ENCODE measurements at regions not wholly inside any gene's neighbourhood (a gene's known extent, or its start where the extent isn't known, plus 50 kb on each side); places are given as distances from the start of the nearest gene placed in this dataset.
"Not testable (repeated sequence)": the region's sequence is repeated elsewhere in the genome, so short reads cannot be mapped to it uniquely, and the experiment has no call there.

- ATAC-seq: no peak
- no peaks in the 10 kb centered on the region for H3K4me1 Mint-ChIP-seq
- no peak overlapping the region for H3K4me3 Mint-ChIP-seq
- no peak for DNase-seq
- H3K9me3 Mint-ChIP-seq (ENCODE audit: low read depth): peaks cover 2% of the 10 kb centered on the region
- no peak overlapping the region for H3K27ac Mint-ChIP-seq
- intact Hi-C loops (cut with DNase I, micrococcal nuclease): no loop called here
- ChIA-PET CTCF (no interaction called here), POLR2A (no interaction called here)
- H3K36me3 Mint-ChIP-seq (ENCODE audit: low read depth): no peaks in the 10 kb centered on the region
- no peaks in the 10 kb centered on the region for H3K27me3 Mint-ChIP-seq
Measured at GRCh38 chr6:9233226-9233625, 797.9 kb upstream of the SLC35B3 start.

- intact Hi-C loops (cut with DNase I, micrococcal nuclease): no loop called here
- Mint-ChIP-seq H3K27me3 (peaks cover 8% of the 10 kb centered on the region), H3K4me1 (no peaks in the 10 kb centered on the region), H3K36me3 (ENCODE audit: low read depth) (no peaks in the 10 kb centered on the region), H3K9me3 (ENCODE audit: low read depth) (peaks cover 4% of the 10 kb centered on the region), H3K4me3 (no peak overlapping the region), H3K27ac (no peak overlapping the region)
- no peak for ATAC-seq
- ChIA-PET POLR2A (no interaction called here), CTCF (no interaction called here)
- DNase-seq: no peak
Measured at GRCh38 chr6:9225441-9225871, 790.1 kb upstream of the SLC35B3 start.

GRCh38 chr6:9224539-9224938, 789.2 kb upstream of the SLC35B3 start:
- POLR2A ChIA-PET: no interaction called here
- no peak for ATAC-seq
- intact Hi-C loops (cut with DNase I, micrococcal nuclease): no loop called here
- DNase-seq: no peak
- CTCF ChIA-PET: interaction anchor here (0.6 kb wide), 1 partner anchor 102 kb away, joined by 3 read pairs; no protein-coding TSS in a partner anchor
- Mint-ChIP-seq H3K27ac (no peak overlapping the region), H3K27me3 (peaks cover 8% of the 10 kb centered on the region), H3K9me3 (ENCODE audit: low read depth) (peaks cover 4% of the 10 kb centered on the region), H3K4me1 (no peaks in the 10 kb centered on the region), H3K4me3 (no peak overlapping the region), H3K36me3 (ENCODE audit: low read depth) (no peaks in the 10 kb centered on the region)

GRCh38 chr6:9213717-9214116, 778.4 kb upstream of the SLC35B3 start:
- not testable (repeated sequence) for H3K4me1 Mint-ChIP-seq

GRCh38 chr6:9208966-9209365, 773.6 kb upstream of the SLC35B3 start:
- H3K4me3 Mint-ChIP-seq: no peak overlapping the region

More at GRCh38 chr6:9213717-9214116, 778.4 kb upstream of the SLC35B3 start:
- H3K9me3 Mint-ChIP-seq (ENCODE audit: low read depth); H3K4me3 Mint-ChIP-seq; ATAC-seq; H3K36me3 Mint-ChIP-seq (ENCODE audit: low read depth); H3K27ac Mint-ChIP-seq; intact Hi-C loops (cut with DNase I, micrococcal nuclease); DNase-seq; H3K27me3 Mint-ChIP-seq; POLR2A ChIA-PET: not testable (repeated sequence)
- CTCF ChIA-PET: interaction anchor here (0.6 kb wide), 1 partner anchor 1211 kb away, joined by 6 read pairs; no protein-coding TSS in a partner anchor

GRCh38 chr6:9205645-9206044, 770.3 kb upstream of the SLC35B3 start:
- ChIA-PET CTCF (interaction anchor here (0.8 kb wide), 1 partner anchor 179 kb away, joined by 3 read pairs; no protein-coding TSS in a partner anchor), POLR2A (no interaction called here)
- Mint-ChIP-seq H3K4me3 (no peak overlapping the region), H3K4me1 (no peaks in the 10 kb centered on the region), H3K9me3 (ENCODE audit: low read depth) (peaks cover 4% of the 10 kb centered on the region), H3K27me3 (no peaks in the 10 kb centered on the region), H3K36me3 (ENCODE audit: low read depth) (no peaks in the 10 kb centered on the region), H3K27ac (no peak overlapping the region)
- no peak for DNase-seq
- no peak for ATAC-seq
- intact Hi-C loops (cut with DNase I, micrococcal nuclease): no loop called here

More at GRCh38 chr6:9208966-9209365, 773.6 kb upstream of the SLC35B3 start:
- Mint-ChIP-seq H3K27me3 (no peaks in the 10 kb centered on the region), H3K4me1 (no peaks in the 10 kb centered on the region), H3K36me3 (ENCODE audit: low read depth) (no peaks in the 10 kb centered on the region), H3K9me3 (ENCODE audit: low read depth) (peaks cover 4% of the 10 kb centered on the region), H3K27ac (no peak overlapping the region)
- POLR2A ChIA-PET: no interaction called here
- ATAC-seq: no peak
- intact Hi-C loops (cut with DNase I, micrococcal nuclease): no loop called here
- CTCF ChIA-PET: no interaction called here
- no peak for DNase-seq

- intact Hi-C loops (cut with DNase I, micrococcal nuclease): no loop called here
- Mint-ChIP-seq H3K27ac (no peak overlapping the region), H3K36me3 (ENCODE audit: low read depth) (no peaks in the 10 kb centered on the region), H3K27me3 (no peaks in the 10 kb centered on the region), H3K4me1 (no peaks in the 10 kb centered on the region), H3K4me3 (no peak overlapping the region), H3K9me3 (ENCODE audit: low read depth) (peaks cover 4% of the 10 kb centered on the region)
- DNase-seq: no peak
- CTCF ChIA-PET: no interaction called here
- ATAC-seq: no peak
- POLR2A ChIA-PET: no interaction called here
Measured at GRCh38 chr6:9204171-9204570, 768.8 kb upstream of the SLC35B3 start.

GRCh38 chr6:9200712-9201111, 765.4 kb upstream of the SLC35B3 start:
- H3K27me3 Mint-ChIP-seq: no peaks in the 10 kb centered on the region
- intact Hi-C loops (cut with DNase I, micrococcal nuclease): no loop called here
- no peak overlapping the region for H3K27ac Mint-ChIP-seq
- POLR2A ChIA-PET: no interaction called here
- H3K4me1 Mint-ChIP-seq: no peaks in the 10 kb centered on the region
- ATAC-seq: no peak
- H3K9me3 Mint-ChIP-seq (ENCODE audit: low read depth): peaks cover 4% of the 10 kb centered on the region
- no peak overlapping the region for H3K4me3 Mint-ChIP-seq
- CTCF ChIA-PET: no interaction called here
- DNase-seq: no peak
- H3K36me3 Mint-ChIP-seq (ENCODE audit: low read depth): no peaks in the 10 kb centered on the region

GRCh38 chr6:9197726-9198125, 762.4 kb upstream of the SLC35B3 start:
- ATAC-seq (no peak), DNase-seq (no peak)
- no peaks in the 10 kb centered on the region for H3K4me1 Mint-ChIP-seq
- no peaks in the 10 kb centered on the region for H3K36me3 Mint-ChIP-seq (ENCODE audit: low read depth)
- ChIA-PET POLR2A (no interaction called here), CTCF (interaction anchor here (0.6 kb wide), 1 partner anchor 1525 kb away, joined by 3 read pairs; no protein-coding TSS in a partner anchor)
- no peaks in the 10 kb centered on the region for H3K9me3 Mint-ChIP-seq (ENCODE audit: low read depth)
- no peak overlapping the region for H3K27ac Mint-ChIP-seq
- no peaks in the 10 kb centered on the region for H3K27me3 Mint-ChIP-seq
- H3K4me3 Mint-ChIP-seq: no peak overlapping the region
- intact Hi-C loops (cut with DNase I, micrococcal nuclease): no loop called here

- no peaks in the 10 kb centered on the region for H3K9me3 Mint-ChIP-seq (ENCODE audit: low read depth)
- H3K4me1 Mint-ChIP-seq: no peaks in the 10 kb centered on the region
- H3K4me3 Mint-ChIP-seq: no peak overlapping the region
- DNase-seq: no peak
- no peaks in the 10 kb centered on the region for H3K36me3 Mint-ChIP-seq (ENCODE audit: low read depth)
- intact Hi-C loops (cut with DNase I, micrococcal nuclease): no loop called here
- no peak overlapping the region for H3K27ac Mint-ChIP-seq
- CTCF ChIA-PET: no interaction called here
- ATAC-seq: no peak
- no peaks in the 10 kb centered on the region for H3K27me3 Mint-ChIP-seq
- POLR2A ChIA-PET: no interaction called here
Measured at GRCh38 chr6:9195322-9195721, 760.0 kb upstream of the SLC35B3 start.

GRCh38 chr6:9192405-9192909, 757.1 kb upstream of the SLC35B3 start:
- POLR2A ChIA-PET: no interaction called here
- H3K9me3 Mint-ChIP-seq (ENCODE audit: low read depth): no peaks in the 10 kb centered on the region
- H3K4me1 Mint-ChIP-seq: no peaks in the 10 kb centered on the region
- intact Hi-C loops (cut with DNase I, micrococcal nuclease): no loop called here
- H3K27me3 Mint-ChIP-seq: no peaks in the 10 kb centered on the region
- DNase-seq (no peak), ATAC-seq (no peak)
- no peak overlapping the region for H3K4me3 Mint-ChIP-seq
- H3K27ac Mint-ChIP-seq: no peak overlapping the region
- H3K36me3 Mint-ChIP-seq (ENCODE audit: low read depth): no peaks in the 10 kb centered on the region
- CTCF ChIA-PET: no interaction called here

GRCh38 chr6:9186148-9186547, 750.8 kb upstream of the SLC35B3 start:
- CTCF ChIA-PET: interaction anchor here (0.6 kb wide), 1 partner anchor 1249 kb away, joined by 3 read pairs; no protein-coding TSS in a partner anchor
- DNase-seq (no peak), ATAC-seq (no peak)
- POLR2A ChIA-PET: no interaction called here
- H3K4me3 Mint-ChIP-seq: no peak overlapping the region
- intact Hi-C loops (cut with DNase I, micrococcal nuclease): no loop called here
- no peaks in the 10 kb centered on the region for H3K36me3 Mint-ChIP-seq (ENCODE audit: low read depth)
- H3K27ac Mint-ChIP-seq: no peak overlapping the region
- H3K4me1 Mint-ChIP-seq: no peaks in the 10 kb centered on the region
- no peaks in the 10 kb centered on the region for H3K9me3 Mint-ChIP-seq (ENCODE audit: low read depth)
- no peaks in the 10 kb centered on the region for H3K27me3 Mint-ChIP-seq

GRCh38 chr6:9178071-9178470, 742.7 kb upstream of the SLC35B3 start:
- Mint-ChIP-seq H3K27me3 (no peaks in the 10 kb centered on the region), H3K4me3 (no peak overlapping the region), H3K9me3 (ENCODE audit: low read depth) (peaks cover 3% of the 10 kb centered on the region), H3K4me1 (no peaks in the 10 kb centered on the region), H3K36me3 (ENCODE audit: low read depth) (no peaks in the 10 kb centered on the region), H3K27ac (no peak overlapping the region)
- POLR2A ChIA-PET: no interaction called here
- no peak for ATAC-seq
- intact Hi-C loops (cut with DNase I, micrococcal nuclease): no loop called here
- CTCF ChIA-PET: no interaction called here
- no peak for DNase-seq
